GM12878 (cell line): ENCODE measurements at regions not wholly inside any gene's neighbourhood (a gene's known extent, or its start where the extent isn't known, plus 50 kb on each side); places are given as distances from the start of the nearest gene placed in this dataset.

ENCODE experiments used
- ATAC-seq: fragments of 200-7000 bp; cut with Tn5 transposase; 3 replicates; pipeline ENCODE4 v1.9.1; 2020; ENCODE audit warnings: mild to moderate bottlenecking, moderate library complexity
- BruUV-seq: library from RNA; stranded (reverse); fragments of 400-500 nt; replicated peaks from 2 replicates; lab custom pipeline; 2021; lab: Mats Ljungman, UMichigan
- CTCF ChIA-PET: fragments of 300-600 bp; sonication (Branson Sonifier 250); formaldehyde crosslinking; extraction: SDS; loops from one replicate; lab custom pipeline; 2021; ENCODE audit warnings: inconsistent platforms; lab: Yijun Ruan, JAX
- POLR2A ChIA-PET: fragments of 350-600 bp; formaldehyde crosslinking; extraction: SDS; loops from one replicate; lab custom pipeline; 2021; ENCODE audit warnings: inconsistent platforms; lab: Charles Lee
- RAD21 ChIA-PET: fragments of 300-600 bp; sonication (Branson Sonifier 250); formaldehyde crosslinking; loops from one replicate; lab custom pipeline; 2023; ENCODE audit warnings: antibody characterized with exemption; ENCODE audit not compliant: unreplicated experiment; lab: Charles Lee
- SMC1A ChIA-PET: fragments of 300-600 bp; sonication (Branson Sonifier 250); formaldehyde crosslinking; loops from one replicate; lab custom pipeline; 2023; ENCODE audit not compliant: unreplicated experiment, uncharacterized antibody; lab: Charles Lee
- DNase-seq: peaks from one replicate; pipeline ENCODE4 v3.0.0-alpha.2; 2011; ENCODE audit warnings: low read depth, low spot score
- FAIRE-seq: peaks from 3 replicates; lab custom pipeline; 2011; peaks lifted over from hg19 to GRCh38; lab: Jason Lieb, UNC
- H2AFZ ChIP-seq: 2 replicates; pipeline ENCODE4 v1.6.0; 2011; ENCODE audit warnings: low read depth, low read length, control low read depth; ENCODE audit not compliant: control insufficient read depth
- H3K27ac ChIP-seq: 2 replicates; pipeline ENCODE4 v1.5.1; 2011; ENCODE audit warnings: control low read depth; ENCODE audit not compliant: control insufficient read depth, insufficient read depth
- H3K27me3 ChIP-seq, 2 experiments: replicated peaks in 1 of 2; 2 replicates each; pipeline versions ENCODE4 v1.6.0 to v1.6.1; 2011; ENCODE audit warnings: low read length in 1 of 2; ENCODE audit not compliant: control insufficient read depth in 2 of 2, insufficient read depth in 2 of 2
- H3K36me3 ChIP-seq, 2 experiments: 2 replicates each; pipeline ENCODE4 v1.5.1; 2011; ENCODE audit warnings: low read length in 1 of 2; ENCODE audit not compliant: control insufficient read depth in 2 of 2, insufficient read depth in 2 of 2
- H3K4me1 ChIP-seq: 2 replicates; pipeline ENCODE4 v1.6.1; 2011; ENCODE audit warnings: mild to moderate bottlenecking, low read length, moderate library complexity, mixed read lengths; ENCODE audit not compliant: control insufficient read depth, insufficient read depth
- H3K4me2 ChIP-seq: 2 replicates; pipeline ENCODE4 v1.6.0; 2011; ENCODE audit warnings: control low read depth; ENCODE audit not compliant: control insufficient read depth, insufficient read depth
- H3K4me3 ChIP-seq: fragments of 200-600 bp; sonication (generic); 2 replicates; pipeline ENCODE4 v1.5.1; 2016
- H3K79me2 ChIP-seq: 2 replicates; pipeline ENCODE4 v1.6.0; 2011; ENCODE audit warnings: low read length; ENCODE audit not compliant: control insufficient read depth, insufficient read depth
- H3K9ac ChIP-seq: 2 replicates; pipeline ENCODE4 v1.8.0; 2011; ENCODE audit warnings: low read length, control low read depth, mixed read lengths; ENCODE audit not compliant: control insufficient read depth, insufficient read depth
- H3K9me3 ChIP-seq: replicated peaks from 3 replicates; pipeline ENCODE4 v1.5.1; 2011; ENCODE audit warnings: mild to moderate bottlenecking, low read length; ENCODE audit not compliant: control insufficient read depth, insufficient read depth
- H4K20me1 ChIP-seq: 2 replicates; pipeline ENCODE4 v1.6.0; 2011; ENCODE audit not compliant: control insufficient read depth, insufficient read depth
- BACH1 ChIP-seq: fragments of 450-650 bp; IDR thresholded peaks from 2 replicates; pipeline ENCODE4 v1.6.1; 2017; ENCODE audit warnings: mild to moderate bottlenecking, borderline replicate concordance
- ELK1 ChIP-seq: IDR thresholded peaks from 2 replicates; pipeline ENCODE4 v1.6.1; 2012; ENCODE audit warnings: low read depth, low read length, improper control_type of control experiment
- ESRRA ChIP-seq: IDR thresholded peaks from 2 replicates; pipeline ENCODE4 v1.6.1; 2012; ENCODE audit warnings: mild to moderate bottlenecking, low read length, improper control_type of control experiment
- HDGF ChIP-seq: fragments of 450-650 bp; IDR thresholded peaks from 2 replicates; pipeline ENCODE4 v1.6.1; 2016; ENCODE audit warnings: antibody characterized with exemption
- PBX3 ChIP-seq: IDR thresholded peaks from 2 replicates; pipeline ENCODE4 v1.6.1; 2011; ENCODE audit warnings: mild to moderate bottlenecking, low read depth, low read length, moderate library complexity; ENCODE audit not compliant: insufficient replicate concordance
- RFX5 ChIP-seq: IDR thresholded peaks from 2 replicates; pipeline ENCODE4 v1.6.1; 2011; ENCODE audit warnings: low read depth, low read length, improper control_type of control experiment
- SP1 ChIP-seq: IDR thresholded peaks from one replicate; pipeline ENCODE4 v1.6.1; 2011; ENCODE audit warnings: low read depth, low read length
- SREBF1 ChIP-seq: IDR thresholded peaks from 2 replicates; pipeline ENCODE4 v1.6.1; 2012; ENCODE audit warnings: mild to moderate bottlenecking, low read length
- ZBTB40 ChIP-seq: fragments of 450-650 bp; IDR thresholded peaks from 2 replicates; pipeline ENCODE4 v1.6.1; 2016; ENCODE audit warnings: mild to moderate bottlenecking, moderate library complexity, borderline replicate concordance
- WGBS: methylation state at CpG from one replicate; pipeline ENCODE4 v1.1.6; 2016; ENCODE audit warnings: low lambda C conversion rate; ENCODE audit not compliant: insufficient replicate concordance, insufficient coverage; ENCODE audit errors: missing lambda C conversion rate; 5-methylcytosine and 5-hydroxymethylcytosine counted together
- in situ Hi-C: fragments of 300-500 bp; cut with MboI; formaldehyde crosslinking; loops from 9 replicates; pipeline ENCODE4 v1.14.3; 2018; ENCODE audit warnings: mixed read lengths
- intact Hi-C: fragments of 100-400 bp; cut with micrococcal nuclease; formaldehyde crosslinking; loops from one replicate; pipeline ENCODE4 v1.14.2; 2022; ENCODE audit not compliant: unreplicated experiment
- TF ChIP-seq, protein P1 (sequence below): IDR thresholded peaks from 2 replicates; pipeline ENCODE4 v1.6.1; 2012; ENCODE audit warnings: mild to moderate bottlenecking, low read depth, low read length
- TF ChIP-seq, protein P2 (sequence below): fragments of 450-650 bp; IDR thresholded peaks from 2 replicates; pipeline ENCODE4 v1.6.1; 2017; ENCODE audit warnings: low read depth, mild to moderate bottlenecking, moderate library complexity

DNA sequence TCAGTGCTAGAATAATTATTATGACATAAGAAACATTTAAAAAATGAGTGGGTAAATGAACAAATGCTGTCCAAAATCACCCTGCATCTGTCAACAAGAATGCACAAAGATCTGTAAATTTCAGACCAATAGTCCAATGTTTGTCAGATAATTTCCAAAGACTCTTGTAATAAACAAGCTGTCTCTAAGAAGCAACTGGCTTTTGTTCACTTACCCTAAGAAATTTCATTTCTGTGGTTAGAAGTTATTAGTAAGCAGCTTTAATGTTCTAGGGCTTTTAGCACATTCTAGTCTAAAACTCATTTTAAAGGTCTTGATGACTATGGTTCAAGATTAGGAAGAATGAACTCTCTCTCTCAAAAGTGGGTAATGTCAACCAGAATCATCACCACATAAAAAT, 560.3 kb upstream of the SMIM31 start (continued):
- TF ChIP-seq, protein P1, sequence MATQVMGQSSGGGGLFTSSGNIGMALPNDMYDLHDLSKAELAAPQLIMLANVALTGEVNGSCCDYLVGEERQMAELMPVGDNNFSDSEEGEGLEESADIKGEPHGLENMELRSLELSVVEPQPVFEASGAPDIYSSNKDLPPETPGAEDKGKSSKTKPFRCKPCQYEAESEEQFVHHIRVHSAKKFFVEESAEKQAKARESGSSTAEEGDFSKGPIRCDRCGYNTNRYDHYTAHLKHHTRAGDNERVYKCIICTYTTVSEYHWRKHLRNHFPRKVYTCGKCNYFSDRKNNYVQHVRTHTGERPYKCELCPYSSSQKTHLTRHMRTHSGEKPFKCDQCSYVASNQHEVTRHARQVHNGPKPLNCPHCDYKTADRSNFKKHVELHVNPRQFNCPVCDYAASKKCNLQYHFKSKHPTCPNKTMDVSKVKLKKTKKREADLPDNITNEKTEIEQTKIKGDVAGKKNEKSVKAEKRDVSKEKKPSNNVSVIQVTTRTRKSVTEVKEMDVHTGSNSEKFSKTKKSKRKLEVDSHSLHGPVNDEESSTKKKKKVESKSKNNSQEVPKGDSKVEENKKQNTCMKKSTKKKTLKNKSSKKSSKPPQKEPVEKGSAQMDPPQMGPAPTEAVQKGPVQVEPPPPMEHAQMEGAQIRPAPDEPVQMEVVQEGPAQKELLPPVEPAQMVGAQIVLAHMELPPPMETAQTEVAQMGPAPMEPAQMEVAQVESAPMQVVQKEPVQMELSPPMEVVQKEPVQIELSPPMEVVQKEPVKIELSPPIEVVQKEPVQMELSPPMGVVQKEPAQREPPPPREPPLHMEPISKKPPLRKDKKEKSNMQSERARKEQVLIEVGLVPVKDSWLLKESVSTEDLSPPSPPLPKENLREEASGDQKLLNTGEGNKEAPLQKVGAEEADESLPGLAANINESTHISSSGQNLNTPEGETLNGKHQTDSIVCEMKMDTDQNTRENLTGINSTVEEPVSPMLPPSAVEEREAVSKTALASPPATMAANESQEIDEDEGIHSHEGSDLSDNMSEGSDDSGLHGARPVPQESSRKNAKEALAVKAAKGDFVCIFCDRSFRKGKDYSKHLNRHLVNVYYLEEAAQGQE, result no peak
- TF ChIP-seq ESRRA, result no peak

GRCh38 chr4:164197556-164197955, 556.4 kb upstream of the SMIM31 start:
- ATAC-seq (no peak), FAIRE-seq (no peak), DNase-seq (no peak)
- Histone ChIP-seq H3K4me3 (no peak overlapping the region), H3K27me3 (no peaks in the 10 kb centered on the region), H3K9ac (no peak overlapping the region), H3K4me1 (no peaks in the 10 kb centered on the region), H4K20me1 (no peaks in the 10 kb centered on the region), H3K27ac (no peak overlapping the region), H2AFZ (no peak overlapping the region), H3K36me3 (no peaks in the 10 kb centered on the region), H3K79me2 (no peaks in the 10 kb centered on the region), H3K9me3 (no peaks in the 10 kb centered on the region), H3K4me2 (no peak overlapping the region)
- ChIA-PET CTCF (interaction anchor here (0.7 kb wide), 1 partner anchor 9 kb away, joined by 3 read pairs; no protein-coding TSS in a partner anchor), POLR2A (no interaction called here), RAD21 (no interaction called here), SMC1A (no interaction called here)
- WGBS, result 43% methylated on average over 18 of the region's 18 CpGs
- in situ Hi-C loops, result no loop called here
- intact Hi-C loops, result no loop called here
- BruUV-seq, result no TSS peak
- no peak for TF ChIP-seq RFX5
- no peak for TF ChIP-seq HDGF
- TF ChIP-seq ZBTB40, result no peak
- TF ChIP-seq, protein P2, sequence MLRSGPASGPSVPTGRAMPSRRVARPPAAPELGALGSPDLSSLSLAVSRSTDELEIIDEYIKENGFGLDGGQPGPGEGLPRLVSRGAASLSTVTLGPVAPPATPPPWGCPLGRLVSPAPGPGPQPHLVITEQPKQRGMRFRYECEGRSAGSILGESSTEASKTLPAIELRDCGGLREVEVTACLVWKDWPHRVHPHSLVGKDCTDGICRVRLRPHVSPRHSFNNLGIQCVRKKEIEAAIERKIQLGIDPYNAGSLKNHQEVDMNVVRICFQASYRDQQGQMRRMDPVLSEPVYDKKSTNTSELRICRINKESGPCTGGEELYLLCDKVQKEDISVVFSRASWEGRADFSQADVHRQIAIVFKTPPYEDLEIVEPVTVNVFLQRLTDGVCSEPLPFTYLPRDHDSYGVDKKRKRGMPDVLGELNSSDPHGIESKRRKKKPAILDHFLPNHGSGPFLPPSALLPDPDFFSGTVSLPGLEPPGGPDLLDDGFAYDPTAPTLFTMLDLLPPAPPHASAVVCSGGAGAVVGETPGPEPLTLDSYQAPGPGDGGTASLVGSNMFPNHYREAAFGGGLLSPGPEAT, result no peak
- TF ChIP-seq ELK1, result no peak
- no peak for TF ChIP-seq PBX3
- TF ChIP-seq SREBF1, result no peak
- TF ChIP-seq BACH1, result no peak
- TF ChIP-seq SP1, result no peak
